AG04450 (cell line): ENCODE measurements at regions not wholly inside any gene's neighbourhood (a gene's known extent, or its start where the extent isn't known, plus 50 kb on each side); places are given as distances from the start of the nearest gene placed in this dataset.

ENCODE experiments used
- CTCF ChIA-PET: fragments of 300-600, 350-600 bp; formaldehyde crosslinking; extraction: SDS; loops from one replicate; lab custom pipeline; 2022; ENCODE audit warnings: antibody characterized with exemption, inconsistent platforms; lab: Charles Lee
- POLR2A ChIA-PET: fragments of 350-600 bp; formaldehyde crosslinking; extraction: SDS; loops from one replicate; lab custom pipeline; 2021; ENCODE audit warnings: antibody characterized with exemption, inconsistent platforms; lab: Yijun Ruan, JAX
- DNase-seq: peaks from one replicate; pipeline ENCODE4 v3.0.0-alpha.2; 2011; ENCODE audit warnings: low read depth, low spot score
- H3K27ac ChIP-seq: one replicate; pipeline ENCODE4 v1.5.1; 2012; ENCODE audit warnings: low read depth, low read length, control low read depth
- H3K27me3 ChIP-seq: one replicate; pipeline ENCODE4 v1.6.0; 2012; ENCODE audit warnings: low read length; ENCODE audit not compliant: control insufficient read depth, insufficient read depth
- H3K4me3 ChIP-seq: 2 replicates; pipeline ENCODE4 v1.5.1; 2011; ENCODE audit warnings: mild to moderate bottlenecking, low read depth, low read length, control low read depth
- H3K9me3 ChIP-seq: 2 replicates; pipeline ENCODE4 v1.5.1; 2012; ENCODE audit warnings: low read length; ENCODE audit not compliant: control insufficient read depth, insufficient read depth
- CTCF ChIP-seq: IDR thresholded peaks from 2 replicates; pipeline ENCODE4 v1.5.1; 2011; ENCODE audit warnings: low read depth, low read length, control low read depth, inconsistent platforms

- ChIA-PET CTCF (no interaction called here), POLR2A (no interaction called here)
These were observed 1289.6 kb downstream of the NSUN3 start for GRCh38 chr3:95352471-95352870.

GRCh38 chr3:95354489-95354888, 1291.6 kb downstream of the NSUN3 start:
- CTCF ChIA-PET, result no interaction called here
- H3K27ac ChIP-seq, result no peak overlapping the region
- no peaks in the 10 kb centered on the region; the same call in 1 of the 2 replicates for H3K9me3 ChIP-seq
- H3K4me3 ChIP-seq, result no peak overlapping the region
- no peak for DNase-seq
- no peaks in the 10 kb centered on the region for H3K27me3 ChIP-seq
- POLR2A ChIA-PET, result no interaction called here
- TF ChIP-seq CTCF, result no peak

More at GRCh38 chr3:95352471-95352870, 1289.6 kb downstream of the NSUN3 start:
- DNase-seq, result no peak
- H3K27me3 ChIP-seq, result no peaks in the 10 kb centered on the region
- H3K4me3 ChIP-seq, result no peak overlapping the region
- H3K9me3 ChIP-seq, result peaks cover 2% of the 10 kb centered on the region; the same call in 1 of the 2 replicates
- no peak for TF ChIP-seq CTCF
- H3K27ac ChIP-seq, result no peak overlapping the region

GRCh38 chr3:95356764-95357501, 1294.1 kb downstream of the NSUN3 start:
- CTCF ChIA-PET, result no interaction called here
- no peaks in the 10 kb centered on the region for H3K27me3 ChIP-seq
- no peak overlapping the region for H3K4me3 ChIP-seq
- no peak for DNase-seq
- no peaks in the 10 kb centered on the region; the same call in 1 of the 2 replicates for H3K9me3 ChIP-seq
- POLR2A ChIA-PET, result no interaction called here
- H3K27ac ChIP-seq, result no peak overlapping the region
- no peak for TF ChIP-seq CTCF

- H3K4me3 ChIP-seq, result no peak overlapping the region
- H3K9me3 ChIP-seq, result peaks cover 7% of the 10 kb centered on the region; the same call in 1 of the 2 replicates
- no peak overlapping the region for H3K27ac ChIP-seq
- ChIA-PET POLR2A (no interaction called here), CTCF (no interaction called here)
- TF ChIP-seq CTCF, result no peak
- DNase-seq, result no peak
- no peaks in the 10 kb centered on the region for H3K27me3 ChIP-seq
These were observed 1324.6 kb downstream of the NSUN3 start for GRCh38 chr3:95387242-95388021.
